ENCODE measurements at regions not wholly inside any gene's neighbourhood (a gene's known extent, or its start where the extent isn't known, plus 50 kb on each side); places are given as distances from the start of the nearest gene placed in this dataset.

GRCh38 chr12:92369056-92369455, 223.4 kb upstream of the BTG1 start:
- Histone ChIP-seq H3K4me1 (replicated peaks; ENCODE audit: insufficient read depth) (peaks cover 39% of the 10 kb centered on the region), H3K4me2 (peak overlapping the region; percentile 73), H3K79me2 (ENCODE audit: low read depth) (no peaks in the 10 kb centered on the region), H3K4me3 (peak overlapping the region; percentile 35; the same call in 1 of the 2 replicates), H3K27me3 (ENCODE audit: insufficient read depth, low read depth) (no peaks in the 10 kb centered on the region), H2AFZ (0 out of 2 replicates have a peak overlapping the region, but pooled peaks have one; percentile 48), H4K20me1 (ENCODE audit: insufficient read depth) (no peaks in the 10 kb centered on the region), H3K27ac (peak overlapping the region; percentile 96), H3K9me2 (ENCODE audit: insufficient read depth) (no peaks in the 10 kb centered on the region), H3K9me3 (ENCODE audit: insufficient read depth, low read depth) (0 out of 2 replicates have a peak, but pooled peaks cover 3% of the 10 kb centered on the region), H3F3A (ENCODE audit: insufficient read depth, low read depth) (peaks cover 28% of the 10 kb centered on the region), H3K36me3 (ENCODE audit: low read depth) (no peaks in the 10 kb centered on the region)
- peak; percentile 4 to 80 for DNase-seq
- ChIA-PET CTCF (interaction anchor here (0.6 kb wide), 1 partner anchor 577 kb away, joined by 21 read pairs; no protein-coding TSS in a partner anchor), POLR2A (ENCODE audit: unreplicated experiment) (interaction anchor here (0.7 to 1.7 kb wide), 3 partner anchors 105 to 1008 kb away, joined by 3 to 19 read pairs (median 3); partner anchors contain the start of gene BTG1)
- intact Hi-C loops (cut with micrococcal nuclease; ENCODE audit: unreplicated experiment) = loop anchor here (10.0 kb wide), 1 partner anchor 224 kb away; the partner anchor contains the start of gene BTG1
- BruUV-seq (replicated peaks) = TSS peak; percentile 70
- TF ChIP-seq CTCF (conservative IDR thresholded peaks at IDR 0.05) = no peak
- TF ChIP-seq EZH2 (IDR thresholded peaks at IDR 0.05; ENCODE audit: low read depth) = no peak

GRCh38 chr12:92365836-92366235, 220.2 kb upstream of the BTG1 start:
- Histone ChIP-seq H3K27me3 (ENCODE audit: insufficient read depth, low read depth) (no peaks in the 10 kb centered on the region), H3K9me2 (ENCODE audit: insufficient read depth) (no peaks in the 10 kb centered on the region), H2AFZ (no peak overlapping the region), H3K9me3 (ENCODE audit: insufficient read depth, low read depth) (0 out of 2 replicates have a peak, but pooled peaks cover 3% of the 10 kb centered on the region), H3K4me2 (no peak overlapping the region), H3F3A (ENCODE audit: insufficient read depth, low read depth) (peaks cover 28% of the 10 kb centered on the region), H3K36me3 (ENCODE audit: low read depth) (no peaks in the 10 kb centered on the region), H3K79me2 (ENCODE audit: low read depth) (no peaks in the 10 kb centered on the region), H3K4me3 (no peak overlapping the region), H4K20me1 (ENCODE audit: insufficient read depth) (no peaks in the 10 kb centered on the region), H3K27ac (no peak overlapping the region), H3K4me1 (replicated peaks; ENCODE audit: insufficient read depth) (peaks cover 36% of the 10 kb centered on the region)
- intact Hi-C loops (cut with micrococcal nuclease; ENCODE audit: unreplicated experiment) = loop anchor here (10.0 kb wide), 1 partner anchor 221 kb away; the partner anchor contains the start of gene BTG1
- ChIA-PET POLR2A (ENCODE audit: unreplicated experiment) (no interaction called here), CTCF (no interaction called here)
- no peak for TF ChIP-seq CTCF (conservative IDR thresholded peaks at IDR 0.05)
- no peak for TF ChIP-seq EZH2 (IDR thresholded peaks at IDR 0.05; ENCODE audit: low read depth)
- no peak for DNase-seq
- no TSS peak for BruUV-seq (replicated peaks)

GRCh38 chr12:92365333-92365732, 219.7 kb upstream of the BTG1 start:
- no peaks in the 10 kb centered on the region for H3K9me2 ChIP-seq (ENCODE audit: insufficient read depth)
- TF ChIP-seq EZH2 (IDR thresholded peaks at IDR 0.05; ENCODE audit: low read depth) (no peak), CTCF (conservative IDR thresholded peaks at IDR 0.05) (no peak)
- H3K27ac ChIP-seq = no peak overlapping the region
- H3K4me1 ChIP-seq (replicated peaks; ENCODE audit: insufficient read depth) = peaks cover 31% of the 10 kb centered on the region
- no peak overlapping the region for H2AFZ ChIP-seq
- no TSS peak for BruUV-seq (replicated peaks)
- H3K27me3 ChIP-seq (ENCODE audit: insufficient read depth, low read depth) = no peaks in the 10 kb centered on the region
- H3K4me2 ChIP-seq = no peak overlapping the region
- no peak for DNase-seq
- intact Hi-C loops (cut with micrococcal nuclease; ENCODE audit: unreplicated experiment) = loop anchor here (10.0 kb wide), 1 partner anchor 221 kb away; the partner anchor contains the start of gene BTG1
- no peaks in the 10 kb centered on the region for H3K79me2 ChIP-seq (ENCODE audit: low read depth)
- H3K36me3 ChIP-seq (ENCODE audit: low read depth) = no peaks in the 10 kb centered on the region
- peaks cover 24% of the 10 kb centered on the region for H3F3A ChIP-seq (ENCODE audit: insufficient read depth, low read depth)
- ChIA-PET CTCF (no interaction called here), POLR2A (ENCODE audit: unreplicated experiment) (no interaction called here)
- H4K20me1 ChIP-seq (ENCODE audit: insufficient read depth) = no peaks in the 10 kb centered on the region
- no peak overlapping the region for H3K4me3 ChIP-seq
- 0 out of 2 replicates have a peak, but pooled peaks cover 3% of the 10 kb centered on the region for H3K9me3 ChIP-seq (ENCODE audit: insufficient read depth, low read depth)
